HFF-Myc (cell line): ENCODE measurements at regions not wholly inside any gene's neighbourhood (a gene's known extent, or its start where the extent isn't known, plus 50 kb on each side); places are given as distances from the start of the nearest gene placed in this dataset.
"Not testable (repeated sequence)": the region's sequence is repeated elsewhere in the genome, so short reads cannot be mapped to it uniquely, and the experiment has no call there.

Experiments
- DNase-seq: peaks from one replicate; pipeline ENCODE4 v3.0.0-alpha.2; 2011; ENCODE audit warnings: low read depth; ENCODE audit errors: extremely low read depth
- H3K4me3 ChIP-seq: replicated peaks from 2 replicates; pipeline ENCODE4 v1.5.1; 2011; ENCODE audit warnings: low read depth, mild to moderate bottlenecking, control low read depth, low read length
- CTCF ChIP-seq: IDR thresholded peaks from 2 replicates; pipeline ENCODE4 v1.5.1; 2012; ENCODE audit warnings: mild to moderate bottlenecking, low read depth, low read length, control low read depth; ENCODE audit errors: missing control alignments

- DNase-seq = no peak
- TF ChIP-seq CTCF = no peak
- H3K4me3 ChIP-seq = no peak overlapping the region
These were observed 495.9 kb upstream of the NAALADL2 start for GRCh38 chr3:174363256-174363655.

DNA sequence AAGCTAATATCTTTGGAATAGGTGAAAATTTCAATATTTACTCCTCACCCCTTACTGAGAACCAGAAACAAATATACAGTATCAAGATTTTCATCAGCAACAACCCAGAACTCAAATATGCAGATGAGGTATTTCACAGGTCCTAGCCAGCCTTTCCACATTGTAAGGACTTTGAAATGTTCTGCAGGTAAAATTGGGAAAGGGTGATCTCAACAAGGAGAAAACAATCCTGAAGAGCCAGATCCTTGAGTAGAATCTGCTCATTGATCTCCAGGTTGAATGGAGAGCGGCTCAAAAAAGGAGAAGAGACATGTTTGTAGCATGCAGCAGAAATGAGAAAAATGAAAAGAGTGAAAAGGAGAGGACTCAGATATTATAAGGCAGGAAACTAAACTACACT is 493.3 kb upstream of the NAALADL2 start:
- no peak for TF ChIP-seq CTCF
- no peak overlapping the region for H3K4me3 ChIP-seq

DNA sequence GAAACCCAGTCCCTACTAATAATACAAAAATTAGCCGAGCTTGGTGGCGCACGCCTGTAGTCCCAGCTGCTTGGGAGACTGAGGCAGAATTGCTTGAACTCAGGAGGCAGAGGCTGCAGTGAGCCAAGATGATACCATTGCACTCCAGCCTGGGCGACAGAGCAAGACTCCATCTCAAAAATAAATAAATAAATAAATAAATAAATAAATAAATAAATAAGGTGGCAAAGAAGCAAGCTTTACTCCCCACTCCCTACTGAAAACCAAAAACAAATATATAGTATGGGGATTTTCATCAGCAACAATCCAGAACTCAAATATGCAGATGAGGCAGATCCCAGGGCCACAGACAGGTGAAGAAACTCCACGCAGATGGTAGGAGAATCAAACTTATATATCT is 492.2 kb upstream of the NAALADL2 start:
- DNase-seq, H3K4me3 ChIP-seq: not testable (repeated sequence)

More for the DNA sequence above, 493.3 kb upstream of the NAALADL2 start:
- DNase-seq = no peak

GRCh38 chr3:174376346-174376745 is 482.8 kb upstream of the NAALADL2 start:
- no peak for TF ChIP-seq CTCF
- no peak overlapping the region for H3K4me3 ChIP-seq
- DNase-seq = no peak

DNA sequence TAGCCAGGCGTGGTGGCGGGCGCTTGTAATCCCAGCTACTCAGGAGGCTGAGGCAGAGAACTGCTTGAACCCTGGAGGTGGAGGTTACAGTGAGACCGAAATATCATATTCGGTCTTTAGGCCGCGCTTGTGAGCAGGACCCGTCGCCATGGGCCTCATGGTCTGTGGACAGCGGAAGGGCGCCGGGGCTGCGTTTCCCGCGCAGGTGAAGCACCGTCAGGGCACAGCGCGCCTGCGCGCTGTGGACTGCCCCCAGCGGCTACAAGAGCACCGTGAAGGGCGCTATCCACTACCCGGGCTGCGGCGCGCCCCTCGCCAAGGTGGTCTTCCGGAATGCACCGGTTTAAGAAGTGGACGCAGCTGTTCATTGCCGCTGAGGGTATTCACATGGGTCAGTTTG is 482.0 kb upstream of the NAALADL2 start:
- no peak for DNase-seq
- no peak overlapping the region for H3K4me3 ChIP-seq
- no peak for TF ChIP-seq CTCF

GRCh38 chr3:174377684-174378083 is 481.4 kb upstream of the NAALADL2 start:
- DNase-seq = no peak
- no peak overlapping the region for H3K4me3 ChIP-seq
- no peak for TF ChIP-seq CTCF

GRCh38 chr3:174382878-174383277 is 476.3 kb upstream of the NAALADL2 start:
- DNase-seq = no peak
- TF ChIP-seq CTCF = no peak
- H3K4me3 ChIP-seq = no peak overlapping the region

GRCh38 chr3:174387736-174388135 is 471.4 kb upstream of the NAALADL2 start:
- no peak for TF ChIP-seq CTCF
- H3K4me3 ChIP-seq = no peak overlapping the region
- DNase-seq = no peak
